HAP-1 (cell line): ENCODE measurements at regions not wholly inside any gene's neighbourhood (a gene's known extent, or its start where the extent isn't known, plus 50 kb on each side); places are given as distances from the start of the nearest gene placed in this dataset.

Experiments
- DNase-seq, 2 experiments: peaks; one replicate each; pipeline ENCODE4 v3.0.0-alpha.2; 2016 to 2020; ENCODE audit warnings: low spot score in 2 of 2
- H3K27me3 ChIP-seq: fragments of 250-450 bp; sonication (Bioruptor Pico); 2 replicates; pipeline ENCODE4 v1.5.1; 2020; ENCODE audit warnings: low read depth, mild to moderate bottlenecking, moderate library complexity
- H3K36me3 ChIP-seq: fragments of 250-450 bp; sonication (Bioruptor Pico); replicated peaks from 2 replicates; pipeline ENCODE4 v1.5.1; 2020; ENCODE audit warnings: mild to moderate bottlenecking
- H3K4me1 ChIP-seq: fragments of 250-450 bp; sonication (Bioruptor Pico); 2 replicates; pipeline ENCODE4 v1.5.1; 2020; ENCODE audit warnings: mild to moderate bottlenecking
- H3K4me3 ChIP-seq: fragments of 250-450 bp; sonication (Bioruptor Pico); 2 replicates; pipeline ENCODE4 v1.5.1; 2020; ENCODE audit warnings: mild to moderate bottlenecking, moderate library complexity
- H3K9me3 ChIP-seq: fragments of 250-450 bp; sonication (Bioruptor Pico); 2 replicates; pipeline ENCODE4 v1.5.1; 2020; ENCODE audit warnings: mild to moderate bottlenecking, moderate library complexity
- in situ Hi-C: fragments of 300-500 bp; cut with MboI; formaldehyde crosslinking; loops from 3 replicates; pipeline ENCODE4 v1.14.3; 2020; ENCODE audit warnings: low sequenced_read_pairs, inconsistent platforms, mixed read lengths

- H3K27me3 ChIP-seq, result peaks cover 10% of the 10 kb centered on the region
- DNase-seq, result no peak
- in situ Hi-C loops, result loop anchor here (25.0 kb wide), 1 partner anchor 454 kb away; no protein-coding TSS in a partner anchor
Observed at GRCh38 chr14:36083317-36083716, 93.2 kb downstream of the PTCSC3 start.

DNA sequence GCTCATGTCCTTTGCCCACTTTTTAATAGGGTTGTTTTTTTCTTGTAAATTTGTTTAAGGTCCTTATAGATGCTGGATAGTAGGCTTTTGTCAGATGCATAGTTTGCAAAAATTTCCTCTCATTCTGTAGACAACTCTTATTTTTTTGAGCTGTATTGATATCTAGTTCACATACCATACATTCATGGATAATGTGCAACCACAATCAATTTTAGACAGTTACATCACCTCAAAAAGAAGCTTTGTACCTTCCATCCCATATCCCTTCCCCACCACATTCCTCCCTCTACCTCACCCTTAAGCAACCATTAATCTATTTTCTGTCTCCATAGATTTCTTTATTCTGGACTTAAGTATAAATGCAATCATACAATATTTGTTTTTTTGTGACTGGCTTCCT, 98.4 kb downstream of the PTCSC3 start:
- Histone ChIP-seq H3K27me3 (no peaks in the 10 kb centered on the region), H3K4me1 (no peaks in the 10 kb centered on the region), H3K4me3 (no peak overlapping the region), H3K9me3 (no peaks in the 10 kb centered on the region), H3K36me3 (no peaks in the 10 kb centered on the region)
- in situ Hi-C loops, result loop anchor here (10.0 to 25.0 kb wide), 2 partner anchors 297 to 459 kb away; no protein-coding TSS in a partner anchor
- no peak for DNase-seq

More at GRCh38 chr14:36083317-36083716, 93.2 kb downstream of the PTCSC3 start:
- Histone ChIP-seq H3K9me3 (no peaks in the 10 kb centered on the region), H3K36me3 (no peaks in the 10 kb centered on the region), H3K4me1 (no peaks in the 10 kb centered on the region), H3K4me3 (no peak overlapping the region)

DNA sequence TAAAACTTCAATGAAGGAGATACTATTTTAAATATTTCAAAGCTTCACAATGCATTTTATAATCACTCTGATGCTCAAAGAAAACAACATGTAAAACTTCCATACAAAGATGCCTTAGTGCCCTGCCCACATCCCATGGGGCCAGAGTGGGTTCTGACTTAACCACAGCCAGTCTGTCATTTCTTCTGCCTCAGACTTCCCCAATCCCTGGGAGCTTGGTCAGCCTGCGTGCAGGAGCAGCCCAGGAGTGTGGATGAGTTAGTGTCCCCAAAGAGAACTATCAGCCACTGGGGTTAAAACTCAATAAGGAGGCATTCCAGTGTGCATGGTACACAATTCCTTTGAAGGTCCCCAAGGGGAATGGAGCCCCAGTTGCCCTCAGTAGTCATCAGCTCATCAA, 100.3 kb downstream of the PTCSC3 start:
- Histone ChIP-seq H3K36me3 (no peaks in the 10 kb centered on the region), H3K4me1 (no peaks in the 10 kb centered on the region), H3K9me3 (no peaks in the 10 kb centered on the region), H3K4me3 (no peak overlapping the region), H3K27me3 (no peaks in the 10 kb centered on the region)
- in situ Hi-C loops, result loop anchor here (10.0 to 25.0 kb wide), 2 partner anchors 299 to 461 kb away; no protein-coding TSS in a partner anchor
- no peak for DNase-seq

DNA sequence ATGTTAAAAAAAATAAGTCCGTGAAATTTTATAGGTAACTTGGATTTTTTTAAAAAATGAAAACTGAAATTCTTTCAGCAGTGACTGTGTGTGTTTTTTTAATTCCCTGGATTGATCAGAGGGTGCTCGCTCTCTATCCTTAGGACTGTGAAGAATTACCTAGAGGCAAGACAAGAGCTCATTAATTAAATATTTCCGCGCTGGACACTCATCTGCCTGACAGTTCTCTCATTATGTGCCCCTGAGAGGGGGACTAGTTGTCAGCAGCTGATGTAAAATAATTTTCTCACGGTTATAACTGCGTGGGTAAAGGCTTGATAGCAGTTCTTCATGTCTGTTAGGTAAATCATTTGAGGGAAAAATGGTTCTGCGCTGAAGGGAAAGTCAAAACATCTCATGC, 101.3 kb downstream of the PTCSC3 start:
- no peak for DNase-seq
- H3K27me3 ChIP-seq, result no peaks in the 10 kb centered on the region
- no peaks in the 10 kb centered on the region for H3K4me1 ChIP-seq
- H3K36me3 ChIP-seq, result no peaks in the 10 kb centered on the region
- in situ Hi-C loops, result loop anchor here (10.0 to 25.0 kb wide), 2 partner anchors 300 to 462 kb away; no protein-coding TSS in a partner anchor
- no peaks in the 10 kb centered on the region for H3K9me3 ChIP-seq
- no peak overlapping the region for H3K4me3 ChIP-seq

- DNase-seq, result no peak
- in situ Hi-C loops, result loop anchor here (10.0 kb wide), 1 partner anchor 304 kb away; no protein-coding TSS in a partner anchor
- Histone ChIP-seq H3K36me3 (no peaks in the 10 kb centered on the region), H3K4me3 (no peak overlapping the region), H3K9me3 (no peaks in the 10 kb centered on the region), H3K4me1 (no peaks in the 10 kb centered on the region), H3K27me3 (no peaks in the 10 kb centered on the region)
Observed at GRCh38 chr14:36070720-36071043, 105.8 kb downstream of the PTCSC3 start.

DNA sequence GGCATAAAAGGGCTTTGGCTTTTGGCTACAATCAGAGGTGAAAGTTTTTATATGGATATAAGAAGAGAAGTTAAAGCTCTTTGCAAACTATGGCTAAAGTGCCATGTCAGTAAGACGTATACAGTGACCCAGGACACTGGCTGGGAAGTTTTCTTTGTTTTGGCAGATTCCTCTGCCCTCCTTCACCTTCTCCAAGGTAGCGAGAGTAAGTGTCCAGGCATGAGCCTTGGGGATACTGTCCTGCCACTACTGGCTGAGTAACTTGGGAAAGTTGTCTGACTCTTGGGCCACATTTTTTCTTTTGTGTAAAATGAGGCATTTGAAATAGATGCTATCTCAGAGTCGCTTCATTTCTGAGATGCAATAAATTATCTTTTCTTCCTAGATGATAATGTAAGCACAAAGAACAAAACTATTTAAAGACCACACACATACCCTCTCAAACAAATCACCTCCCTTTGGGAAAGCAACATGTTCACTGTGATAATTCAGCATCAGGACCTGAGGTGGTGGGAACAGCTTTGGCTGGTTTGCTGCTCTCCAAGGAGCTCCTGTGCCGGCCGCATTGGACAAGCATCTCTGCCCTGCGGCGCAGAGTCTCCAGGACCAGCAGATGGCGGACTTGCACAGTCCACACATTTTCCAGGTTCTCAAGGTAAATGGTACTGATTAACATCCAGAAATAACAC, 106.3 kb downstream of the PTCSC3 start:
- H3K4me1 ChIP-seq, result no peaks in the 10 kb centered on the region
- H3K27me3 ChIP-seq, result no peaks in the 10 kb centered on the region
- DNase-seq, result peak; percentile 73 to 83
- no peak overlapping the region for H3K4me3 ChIP-seq
- H3K36me3 ChIP-seq, result no peaks in the 10 kb centered on the region
- in situ Hi-C loops, result loop anchor here (10.0 kb wide), 1 partner anchor 305 kb away; no protein-coding TSS in a partner anchor
- no peaks in the 10 kb centered on the region for H3K9me3 ChIP-seq

- Histone ChIP-seq H3K36me3 (no peaks in the 10 kb centered on the region), H3K4me1 (no peaks in the 10 kb centered on the region), H3K9me3 (no peaks in the 10 kb centered on the region), H3K4me3 (no peak overlapping the region), H3K27me3 (no peaks in the 10 kb centered on the region)
- in situ Hi-C loops, result loop anchor here (5.0 kb wide), 1 partner anchor 187 kb away; no protein-coding TSS in a partner anchor
- DNase-seq, result peak; percentile 63 to 65
Observed at GRCh38 chr14:36069535-36069900, 107.0 kb downstream of the PTCSC3 start.

GRCh38 chr14:36068777-36069534, 107.6 kb downstream of the PTCSC3 start:
- in situ Hi-C loops, result loop anchor here (5.0 kb wide), 1 partner anchor 187 kb away; no protein-coding TSS in a partner anchor
- no peak for DNase-seq
- H3K4me1 ChIP-seq, result no peaks in the 10 kb centered on the region

GRCh38 chr14:36067428-36068187, 108.9 kb downstream of the PTCSC3 start:
- in situ Hi-C loops, result loop anchor here (5.0 kb wide), 1 partner anchor 185 kb away; no protein-coding TSS in a partner anchor
- DNase-seq, result no peak
- Histone ChIP-seq H3K27me3 (no peaks in the 10 kb centered on the region), H3K4me1 (no peaks in the 10 kb centered on the region), H3K36me3 (no peaks in the 10 kb centered on the region), H3K4me3 (no peak overlapping the region), H3K9me3 (no peaks in the 10 kb centered on the region)

More at GRCh38 chr14:36068777-36069534, 107.6 kb downstream of the PTCSC3 start:
- Histone ChIP-seq H3K27me3 (no peaks in the 10 kb centered on the region), H3K9me3 (no peaks in the 10 kb centered on the region), H3K4me3 (no peak overlapping the region), H3K36me3 (no peaks in the 10 kb centered on the region)

- DNase-seq, result no peak
- H3K4me1 ChIP-seq, result no peaks in the 10 kb centered on the region
- H3K4me3 ChIP-seq, result no peak overlapping the region
- no peaks in the 10 kb centered on the region for H3K27me3 ChIP-seq
- no peaks in the 10 kb centered on the region for H3K9me3 ChIP-seq
- no peaks in the 10 kb centered on the region for H3K36me3 ChIP-seq
- in situ Hi-C loops, result loop anchor here (5.0 kb wide), 1 partner anchor 184 kb away; no protein-coding TSS in a partner anchor
Observed at GRCh38 chr14:36066636-36067035, 109.9 kb downstream of the PTCSC3 start.

DNA sequence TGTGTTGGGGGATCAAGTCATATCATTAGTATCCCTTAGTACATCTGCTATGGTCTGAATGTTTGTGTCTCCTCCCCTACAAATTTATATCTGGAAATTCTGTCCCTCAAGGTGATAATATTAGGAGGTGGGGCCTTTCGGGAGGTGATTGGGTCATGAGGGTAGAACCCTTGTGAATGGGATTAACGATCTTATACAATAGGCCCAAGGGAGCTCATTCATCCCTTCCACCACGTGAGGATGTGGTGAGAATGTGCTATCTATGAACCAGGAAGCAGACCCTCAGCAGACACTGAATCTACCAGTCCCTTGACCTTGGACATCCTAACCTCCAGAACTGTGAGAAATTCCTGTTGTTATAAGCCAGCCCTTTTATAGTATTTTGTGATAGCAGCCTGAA, 110.7 kb downstream of the PTCSC3 start:
- Histone ChIP-seq H3K36me3 (no peaks in the 10 kb centered on the region), H3K4me1 (no peaks in the 10 kb centered on the region), H3K4me3 (no peak overlapping the region), H3K27me3 (no peaks in the 10 kb centered on the region), H3K9me3 (no peaks in the 10 kb centered on the region)
- in situ Hi-C loops, result loop anchor here (5.0 kb wide), 1 partner anchor 184 kb away; no protein-coding TSS in a partner anchor
- DNase-seq, result no peak

DNA sequence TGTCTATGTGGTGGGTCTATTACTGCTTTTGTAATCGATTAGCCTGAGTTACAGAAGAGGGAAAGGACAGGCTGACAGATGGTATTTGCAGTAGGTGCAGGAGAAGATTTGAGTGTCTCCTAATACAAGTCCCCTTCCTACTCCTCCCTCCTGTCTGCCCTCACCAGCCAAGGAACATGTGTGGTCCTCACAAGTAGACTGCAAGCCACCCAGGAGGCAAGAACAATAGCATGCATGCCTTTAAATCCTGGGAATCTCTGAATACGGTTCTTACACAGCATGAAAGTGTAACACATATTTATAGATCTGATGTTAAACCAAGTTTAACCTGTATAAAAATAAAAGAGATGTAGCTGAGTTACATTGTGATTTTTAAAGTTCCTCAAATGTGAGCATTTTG, 117.0 kb downstream of the PTCSC3 start:
- in situ Hi-C loops, result no loop called here
- H3K36me3 ChIP-seq, result no peaks in the 10 kb centered on the region
- H3K4me1 ChIP-seq, result no peaks in the 10 kb centered on the region; the same call in none of the 2 replicates
- H3K4me3 ChIP-seq, result no peak overlapping the region
- peaks cover 11% of the 10 kb centered on the region for H3K27me3 ChIP-seq
- no peaks in the 10 kb centered on the region for H3K9me3 ChIP-seq
- no peak for DNase-seq

- Histone ChIP-seq H3K27me3 (peaks cover 11% of the 10 kb centered on the region), H3K4me3 (no peak overlapping the region), H3K4me1 (no peaks in the 10 kb centered on the region; the same call in none of the 2 replicates), H3K36me3 (no peaks in the 10 kb centered on the region), H3K9me3 (no peaks in the 10 kb centered on the region)
- DNase-seq, result no peak
- in situ Hi-C loops, result no loop called here
Observed at GRCh38 chr14:36057452-36058116, 118.9 kb downstream of the PTCSC3 start.
